ENCODE measurements at regions not wholly inside any gene's neighbourhood (a gene's known extent, or its start where the extent isn't known, plus 50 kb on each side); places are given as distances from the start of the nearest gene placed in this dataset.
"Not testable (repeated sequence)": the region's sequence is repeated elsewhere in the genome, so short reads cannot be mapped to it uniquely, and the experiment has no call there.

DNA sequence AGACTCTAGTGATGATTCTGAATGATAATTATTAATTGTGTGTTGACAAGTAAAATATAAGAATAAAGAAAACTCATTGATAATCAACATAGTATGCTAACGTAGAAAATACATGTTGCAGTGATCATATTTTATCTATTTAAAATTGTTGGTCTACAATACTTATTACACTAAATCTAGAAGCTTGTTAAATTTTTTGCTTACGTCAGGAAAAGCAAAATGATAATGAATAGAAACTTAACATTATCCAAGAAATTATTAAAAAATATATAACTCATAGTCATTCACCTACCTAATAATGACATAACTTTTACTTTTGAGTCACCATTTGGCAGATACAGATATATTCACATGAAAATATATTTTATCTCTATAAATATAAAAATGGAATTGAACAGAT, 984.1 kb downstream of the PLOD2 start:
- no peak for DNase-seq (ENCODE audit: low spot score)

DNA sequence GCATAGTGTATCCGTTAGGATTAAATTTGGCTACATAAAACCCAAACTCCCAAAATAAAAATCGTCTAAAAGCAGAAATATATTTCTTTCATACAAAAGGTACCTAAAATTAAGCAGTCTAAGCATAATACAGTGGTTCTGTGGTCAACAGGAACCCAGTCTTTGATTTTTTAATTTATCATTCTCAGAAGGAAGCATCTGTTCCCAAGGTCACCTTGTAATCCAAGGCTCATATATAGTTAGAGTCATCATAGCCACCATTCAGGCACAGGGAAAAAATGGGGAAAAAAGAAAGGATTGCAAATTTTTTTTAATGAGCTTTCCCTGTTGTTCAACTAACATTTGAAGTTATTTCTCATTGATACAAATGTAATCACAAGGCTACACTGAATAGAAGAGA, 983.2 kb downstream of the PLOD2 start:
- DNase-seq (ENCODE audit: low spot score) = no peak

GRCh38 chr3:145182196-145182911, 978.6 kb downstream of the PLOD2 start:
- no peak for DNase-seq (ENCODE audit: low spot score)

DNA sequence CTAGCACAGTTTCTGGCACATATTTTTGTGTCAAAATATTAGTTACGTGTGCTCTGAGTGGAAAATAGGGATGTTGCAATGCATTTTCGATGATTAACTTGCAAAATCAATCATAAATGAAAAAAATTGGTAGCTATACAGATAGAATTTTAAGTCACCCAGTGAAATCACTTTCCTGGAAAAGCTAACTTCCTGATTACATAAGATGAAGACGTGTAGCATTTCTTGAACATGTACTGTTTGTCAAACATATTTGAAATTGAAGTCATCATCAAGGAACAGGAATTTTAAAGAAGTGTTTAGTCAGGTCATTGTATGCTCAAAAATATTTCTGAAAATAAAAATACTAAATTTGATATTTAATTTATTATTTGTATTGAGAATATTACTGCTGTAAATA, 977.7 kb downstream of the PLOD2 start:
- no peak for DNase-seq (ENCODE audit: low spot score)

GRCh38 chr3:145188079-145188770, 972.8 kb downstream of the PLOD2 start:
- DNase-seq (ENCODE audit: low spot score) = no peak

GRCh38 chr3:145190138-145190537, 970.8 kb downstream of the PLOD2 start:
- no peak for DNase-seq (ENCODE audit: low spot score)

- no peak for DNase-seq (ENCODE audit: low spot score)
Observed at GRCh38 chr3:145190761-145191160, 970.2 kb downstream of the PLOD2 start.

GRCh38 chr3:145191543-145191942, 969.4 kb downstream of the PLOD2 start:
- no peak for DNase-seq (ENCODE audit: low spot score)

- DNase-seq (ENCODE audit: low spot score) = no peak
Observed at GRCh38 chr3:145197051-145197820, 963.7 kb downstream of the PLOD2 start.

DNA sequence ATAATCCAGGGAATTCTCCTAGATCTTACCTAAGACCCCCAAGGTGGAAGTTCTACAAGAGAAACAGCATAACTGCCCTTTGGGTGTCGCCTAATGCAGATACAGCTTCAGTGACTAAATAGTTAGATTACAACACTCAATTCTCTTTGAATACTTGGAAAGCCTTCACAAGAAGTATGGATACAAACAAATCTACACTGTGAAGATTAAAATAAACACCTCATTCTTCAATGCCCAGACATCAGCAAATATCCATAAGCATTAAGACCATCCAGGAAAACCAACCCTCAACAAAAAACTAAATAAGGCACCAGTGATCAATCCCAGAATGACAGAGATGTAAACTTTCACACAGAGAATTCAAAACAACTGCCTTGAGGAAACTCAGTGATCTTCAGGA, 963.2 kb downstream of the PLOD2 start:
- DNase-seq (ENCODE audit: low spot score) = no peak

- no peak for DNase-seq (ENCODE audit: low spot score)
Observed at GRCh38 chr3:145209561-145209960, 951.4 kb downstream of the PLOD2 start.

DNA sequence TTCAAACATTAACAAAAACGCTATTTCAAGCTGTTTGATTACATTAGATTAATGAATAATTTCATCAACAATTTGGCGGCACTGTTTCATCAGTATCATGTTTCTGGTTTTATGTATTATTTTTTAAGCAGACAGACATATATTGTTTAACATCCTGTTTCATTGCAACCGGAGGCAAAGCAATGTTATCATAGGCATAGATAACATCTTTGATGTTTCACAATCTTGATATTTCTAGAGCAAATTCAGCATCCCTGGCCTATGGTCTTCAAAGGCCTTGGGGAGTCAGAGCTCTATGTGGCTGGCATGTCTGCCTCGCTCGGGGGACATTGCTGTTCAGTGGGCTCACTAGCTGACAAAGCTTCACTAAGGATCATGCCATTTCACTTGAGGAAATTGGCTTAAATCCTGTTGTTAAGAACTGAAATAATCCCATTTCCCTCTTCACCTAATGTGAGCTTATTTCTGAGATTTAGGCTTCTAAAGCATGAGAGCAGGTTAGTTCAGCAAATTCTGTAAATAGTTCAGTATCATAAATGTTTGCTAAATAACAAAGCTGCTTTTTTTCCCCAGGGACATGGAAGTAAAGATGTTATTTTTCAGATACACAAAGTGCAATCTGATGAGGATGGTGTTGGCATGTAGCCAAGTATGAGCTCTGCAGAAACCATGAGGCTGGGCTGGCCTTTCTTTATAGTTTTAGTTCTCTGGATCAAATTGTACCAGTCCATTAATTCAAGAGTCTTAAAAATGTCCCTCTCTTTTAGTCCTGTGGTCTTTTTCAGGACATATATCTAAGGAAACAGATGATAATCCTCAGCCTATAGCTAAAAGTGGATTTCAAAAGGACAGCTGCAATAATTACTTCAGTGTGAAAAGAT, 941.4 kb downstream of the PLOD2 start:
- no peak for DNase-seq (ENCODE audit: low spot score)

DNA sequence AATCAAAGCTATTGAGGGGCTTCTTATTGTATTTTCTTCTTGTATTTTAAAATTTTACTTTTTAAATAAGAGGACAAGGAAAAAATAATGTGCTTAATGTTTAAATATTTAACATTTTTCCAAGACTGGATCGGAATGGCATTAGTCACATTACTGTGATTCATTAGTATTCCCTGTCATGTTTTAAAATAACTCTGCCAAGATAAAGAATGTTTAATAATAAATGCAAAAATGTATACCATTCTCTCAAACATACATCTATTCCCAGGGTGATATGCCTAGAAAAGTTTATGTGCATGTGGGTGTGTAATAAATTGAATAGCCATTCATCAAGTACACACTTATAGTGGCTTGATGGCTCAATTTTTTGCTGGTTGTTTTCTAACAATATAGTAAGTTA, 936.1 kb downstream of the PLOD2 start:
- DNase-seq (ENCODE audit: low spot score) = no peak

- DNase-seq (ENCODE audit: low spot score) = peak; percentile 34
Observed at GRCh38 chr3:145243875-145244274, 917.1 kb downstream of the PLOD2 start.

GRCh38 chr3:145244327-145244726, 916.7 kb downstream of the PLOD2 start:
- DNase-seq (ENCODE audit: low spot score) = no peak

DNA sequence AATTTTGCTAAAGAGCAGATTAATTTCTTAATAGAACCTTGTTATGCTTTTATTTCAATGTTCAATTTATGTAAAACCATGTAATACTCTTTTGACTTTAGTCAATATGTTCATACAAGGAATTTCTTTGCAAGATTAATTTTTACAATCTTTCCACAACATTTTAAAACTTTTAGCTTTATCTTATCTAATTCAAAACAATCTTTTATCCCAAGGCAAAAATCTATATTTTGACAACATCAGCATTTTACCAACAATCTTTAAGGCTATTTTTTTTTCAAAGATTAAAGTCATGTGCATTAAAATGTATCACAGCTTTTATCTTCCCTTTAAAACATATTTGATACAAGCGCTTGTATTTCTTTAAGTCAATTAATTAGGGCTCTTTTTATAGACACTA, 914.7 kb downstream of the PLOD2 start:
- DNase-seq (ENCODE audit: low spot score) = no peak

DNA sequence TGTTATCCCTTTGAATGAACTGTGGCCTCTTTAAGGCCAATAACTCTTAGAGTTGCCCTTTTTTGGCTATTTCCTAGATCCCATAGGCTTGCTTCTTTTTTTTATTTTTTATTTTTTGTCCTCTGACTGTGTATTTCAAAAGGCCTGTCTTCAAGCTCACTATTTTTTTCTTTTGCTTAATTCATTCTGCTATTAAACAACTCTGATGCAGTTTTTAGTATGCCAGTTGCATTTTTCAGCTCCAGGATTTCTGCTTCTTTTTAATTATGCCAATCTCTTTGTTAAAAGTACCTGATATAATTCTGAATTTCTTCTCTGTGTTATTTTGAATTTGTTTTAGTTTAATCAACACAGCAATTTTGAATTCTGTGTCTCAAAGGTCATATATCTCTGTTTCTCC, 912.1 kb downstream of the PLOD2 start:
- no peak for DNase-seq (ENCODE audit: low spot score)

DNA sequence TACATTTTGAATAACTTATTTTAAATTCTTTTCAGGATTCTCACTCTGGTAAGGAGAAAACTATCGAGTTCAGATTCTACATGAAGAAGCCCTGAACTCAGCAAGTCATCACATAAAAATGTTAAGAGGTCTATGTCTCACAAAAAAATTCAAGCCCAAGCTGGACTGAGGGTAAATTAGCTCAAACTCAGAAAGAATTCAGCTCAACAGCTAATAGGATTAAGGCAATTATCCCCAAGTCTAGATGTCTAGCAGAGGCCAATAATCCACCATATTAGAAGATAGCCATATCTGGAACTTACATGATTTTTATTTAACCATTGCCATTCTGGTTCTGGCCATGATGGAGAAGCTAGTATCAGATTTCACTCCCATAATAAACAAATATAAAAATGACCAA, 909.7 kb downstream of the PLOD2 start:
- no peak for DNase-seq (ENCODE audit: low spot score)

GRCh38 chr3:145257967-145258366, 903.0 kb downstream of the PLOD2 start:
- not testable (repeated sequence) for DNase-seq (ENCODE audit: low spot score)

DNA sequence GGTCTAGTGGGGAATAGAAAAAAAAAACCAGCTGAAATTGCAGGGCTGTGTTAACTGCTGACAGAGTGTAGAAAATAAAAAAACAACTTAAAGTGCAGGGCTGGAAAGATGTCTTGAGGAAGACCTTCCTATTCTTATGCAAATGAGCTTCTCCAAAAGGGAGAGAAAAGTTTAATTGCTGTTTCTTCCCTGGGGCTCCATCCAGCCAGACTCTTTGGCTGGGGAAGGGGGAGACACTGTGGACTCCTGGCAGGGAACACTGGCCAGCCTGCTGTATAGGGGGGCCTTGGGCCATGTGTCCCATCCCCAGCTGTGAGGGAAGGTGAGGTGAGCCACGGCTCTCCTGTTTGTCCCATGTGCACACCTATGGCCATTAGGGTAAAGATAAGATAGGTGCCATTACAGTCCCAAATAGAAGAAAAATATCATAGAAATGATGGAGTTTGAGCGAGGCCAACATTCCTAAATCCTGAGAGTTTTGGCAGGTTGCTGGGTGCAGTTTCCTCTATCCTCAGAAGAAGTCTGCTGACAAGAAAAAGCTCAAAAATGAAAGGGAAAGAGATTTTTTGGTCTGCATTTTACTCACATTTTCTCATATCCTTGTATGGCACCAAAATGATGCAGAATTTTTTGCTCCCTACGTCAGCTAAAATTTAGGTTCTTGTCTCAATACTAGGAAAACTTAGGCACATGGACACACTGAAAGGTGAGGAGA, 901.7 kb downstream of the PLOD2 start:
- DNase-seq (ENCODE audit: low spot score) = no peak

- DNase-seq (ENCODE audit: low spot score) = not testable (repeated sequence)
Observed at GRCh38 chr3:145263458-145263857, 897.5 kb downstream of the PLOD2 start.

Measured in AG08395 (cell line).